ENCODE measurements at regions not wholly inside any gene's neighbourhood (a gene's known extent, or its start where the extent isn't known, plus 50 kb on each side); places are given as distances from the start of the nearest gene placed in this dataset.

DNA sequence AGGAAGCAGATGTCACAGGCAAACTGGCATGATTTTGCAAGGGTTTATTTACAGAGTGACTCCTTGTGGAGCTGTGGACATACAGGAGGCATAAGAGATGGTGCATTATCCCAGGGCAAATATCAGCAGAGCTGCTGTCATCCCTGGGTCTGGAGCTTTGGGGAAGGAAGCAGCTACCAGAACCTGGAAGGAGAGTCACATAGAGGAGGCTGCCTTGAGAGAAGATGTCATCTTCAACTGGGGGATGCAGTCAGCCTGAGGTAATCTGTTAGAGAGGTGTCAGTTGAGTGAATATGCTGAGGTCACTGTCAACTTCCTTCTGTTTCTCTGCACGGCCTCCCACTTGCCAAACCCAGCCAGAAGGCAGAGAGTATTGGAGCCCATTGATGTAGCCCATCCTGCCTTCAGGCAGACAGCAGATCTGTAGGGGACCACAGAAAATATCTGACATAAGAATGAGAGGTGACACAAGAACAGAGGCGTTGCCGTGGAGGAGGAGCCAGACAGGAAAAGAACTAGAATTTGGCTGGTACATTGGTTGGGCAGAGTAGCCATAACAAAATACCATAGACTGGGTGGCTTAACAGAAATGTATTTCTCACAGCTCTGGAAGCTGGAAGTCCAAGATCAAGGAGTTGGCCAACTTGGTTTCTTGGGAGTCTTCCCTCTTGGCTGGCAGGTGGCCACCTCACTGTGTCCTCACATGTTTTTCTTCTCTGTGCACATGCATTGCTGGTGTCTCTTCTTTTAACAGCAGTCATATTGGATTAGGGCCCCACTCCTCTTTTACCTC is 102.8 kb downstream of the SNX18 start:
- Histone ChIP-seq H3K27ac (ENCODE audit: low read depth, low read length) (no peak overlapping the region), H3K4me3 (ENCODE audit: low read depth, low read length) (no peak overlapping the region), H3K27me3 (ENCODE audit: control insufficient read depth, insufficient read depth, low read length) (no peaks in the 10 kb centered on the region), H3K4me1 (ENCODE audit: control insufficient read depth, insufficient read depth, low read length) (no peaks in the 10 kb centered on the region; the same call in 1 of the 2 replicates), H3K36me3 (ENCODE audit: control insufficient read depth, insufficient read depth, low read length) (no peaks in the 10 kb centered on the region), H3K9ac (ENCODE audit: low read depth, low read length) (no peak overlapping the region), H3K9me3 (ENCODE audit: control insufficient read depth, insufficient read depth, low read length) (no peaks in the 10 kb centered on the region)

DNA sequence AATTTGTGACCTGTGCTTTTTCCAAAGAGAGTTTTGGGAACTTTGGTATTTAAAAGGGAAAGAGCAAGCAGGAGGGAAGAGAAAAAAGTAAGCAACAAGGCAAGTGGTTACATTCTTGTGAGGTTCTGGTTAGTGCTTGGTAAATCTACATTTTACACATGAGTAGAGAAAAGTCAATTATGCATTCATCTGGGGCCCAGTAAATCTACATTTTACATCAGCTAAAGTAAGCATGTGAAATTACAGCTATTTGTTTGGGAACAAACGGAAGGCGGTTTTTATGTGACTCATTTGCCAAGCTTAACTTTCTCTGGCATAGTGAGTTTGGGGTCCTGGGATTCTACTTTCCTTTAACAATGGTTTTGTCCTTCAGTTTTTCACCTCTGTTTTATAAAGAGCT is 102.2 kb downstream of the SNX18 start:
- no peaks in the 10 kb centered on the region; the same call in 1 of the 2 replicates for H3K4me1 ChIP-seq (ENCODE audit: control insufficient read depth, insufficient read depth, low read length)

DNA sequence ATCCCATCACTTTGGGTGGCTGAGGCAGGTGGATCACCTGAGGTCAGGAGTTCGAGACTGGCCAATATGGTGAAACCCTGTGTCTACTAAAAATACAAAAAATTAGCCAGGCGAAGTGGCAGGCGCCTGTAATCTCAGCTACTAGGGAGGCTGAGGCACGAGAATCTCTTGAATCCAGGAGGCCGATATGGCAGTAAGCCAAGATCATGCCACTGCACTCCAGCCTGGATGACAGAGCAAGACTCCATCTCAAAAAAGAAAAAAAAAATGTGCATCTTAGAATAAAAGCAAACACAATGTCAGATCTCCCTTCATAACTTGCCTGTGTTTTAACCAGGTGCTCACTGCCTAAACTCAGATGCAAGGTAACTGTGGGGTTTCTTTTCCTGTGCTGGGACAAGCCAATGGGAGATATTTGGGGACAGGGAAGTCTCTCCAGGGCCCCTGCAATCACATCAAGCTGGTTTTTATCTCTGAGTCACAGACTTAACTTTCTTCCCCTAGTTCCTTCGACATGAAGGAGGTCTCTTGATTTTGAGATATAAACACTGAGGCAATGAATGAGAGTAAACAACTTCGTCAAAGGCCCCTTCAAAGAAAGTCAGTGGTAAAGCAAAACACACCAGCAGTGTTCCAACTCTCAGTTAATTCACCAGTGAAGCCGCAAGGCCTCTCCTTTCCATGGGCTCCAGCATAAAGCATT is 99.1 kb downstream of the SNX18 start:
- no peaks in the 10 kb centered on the region for H3K27me3 ChIP-seq (ENCODE audit: control insufficient read depth, insufficient read depth, low read length)
- no peaks in the 10 kb centered on the region for H3K36me3 ChIP-seq (ENCODE audit: control insufficient read depth, insufficient read depth, low read length)
- H3K4me1 ChIP-seq (ENCODE audit: control insufficient read depth, insufficient read depth, low read length) = no peaks in the 10 kb centered on the region; the same call in 1 of the 2 replicates
- no peaks in the 10 kb centered on the region for H3K9me3 ChIP-seq (ENCODE audit: control insufficient read depth, insufficient read depth, low read length)
- H3K9ac ChIP-seq (ENCODE audit: low read depth, low read length) = no peak overlapping the region
- H3K4me3 ChIP-seq (ENCODE audit: low read depth, low read length) = no peak overlapping the region
- H3K27ac ChIP-seq (ENCODE audit: low read depth, low read length) = no peak overlapping the region

More for the DNA sequence above, 102.2 kb downstream of the SNX18 start:
- Histone ChIP-seq H3K27me3 (ENCODE audit: control insufficient read depth, insufficient read depth, low read length) (no peaks in the 10 kb centered on the region), H3K4me3 (ENCODE audit: low read depth, low read length) (no peak overlapping the region), H3K36me3 (ENCODE audit: control insufficient read depth, insufficient read depth, low read length) (no peaks in the 10 kb centered on the region), H3K9ac (ENCODE audit: low read depth, low read length) (no peak overlapping the region), H3K27ac (ENCODE audit: low read depth, low read length) (no peak overlapping the region), H3K9me3 (ENCODE audit: control insufficient read depth, insufficient read depth, low read length) (no peaks in the 10 kb centered on the region)

DNA sequence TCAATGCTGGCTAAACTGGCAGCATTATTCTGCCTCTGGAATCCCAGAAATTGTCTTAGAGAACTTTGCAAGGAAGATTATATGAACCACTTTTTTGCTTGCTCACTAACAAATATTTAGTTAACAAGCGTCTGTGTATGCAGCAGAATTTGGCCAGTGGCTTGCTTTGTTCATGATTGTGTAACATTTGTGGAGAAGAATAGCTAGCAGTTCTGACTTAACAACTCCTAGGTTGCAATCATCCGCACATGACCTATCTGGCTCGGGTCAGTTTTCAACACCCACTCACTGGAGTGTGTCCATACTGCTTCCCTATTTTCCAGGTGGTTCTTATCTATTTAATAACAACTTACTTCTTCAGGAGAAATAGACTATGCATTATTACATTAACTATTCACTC is 98.5 kb downstream of the SNX18 start:
- Histone ChIP-seq H3K27ac (ENCODE audit: low read depth, low read length) (no peak overlapping the region), H3K36me3 (ENCODE audit: control insufficient read depth, insufficient read depth, low read length) (no peaks in the 10 kb centered on the region), H3K27me3 (ENCODE audit: control insufficient read depth, insufficient read depth, low read length) (no peaks in the 10 kb centered on the region), H3K4me3 (ENCODE audit: low read depth, low read length) (no peak overlapping the region), H3K4me1 (ENCODE audit: control insufficient read depth, insufficient read depth, low read length) (no peaks in the 10 kb centered on the region; the same call in 1 of the 2 replicates), H3K9ac (ENCODE audit: low read depth, low read length) (no peak overlapping the region), H3K9me3 (ENCODE audit: control insufficient read depth, insufficient read depth, low read length) (no peaks in the 10 kb centered on the region)

DNA sequence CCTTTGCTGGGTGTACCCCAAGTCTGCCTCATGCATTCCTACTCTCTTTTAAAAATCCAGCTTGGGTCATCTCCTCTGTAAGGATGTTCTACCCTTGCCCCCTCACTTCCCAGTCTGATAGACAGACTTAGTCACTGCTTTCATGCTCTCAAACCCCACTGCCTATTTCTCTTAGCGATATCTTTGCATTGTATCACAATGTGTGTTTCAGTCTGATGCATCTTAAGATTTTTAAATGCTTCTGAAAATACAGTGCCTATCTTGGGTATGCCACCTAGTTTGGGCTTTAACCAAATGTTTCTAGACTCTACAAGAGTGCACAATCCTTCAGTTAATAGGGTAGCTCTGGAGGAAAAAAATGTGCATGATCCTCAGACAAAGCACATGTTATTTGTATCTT is 97.8 kb downstream of the SNX18 start:
- H3K27ac ChIP-seq (ENCODE audit: low read depth, low read length) = no peak overlapping the region
- H3K4me1 ChIP-seq (ENCODE audit: control insufficient read depth, insufficient read depth, low read length) = no peaks in the 10 kb centered on the region; the same call in 1 of the 2 replicates
- no peak overlapping the region for H3K4me3 ChIP-seq (ENCODE audit: low read depth, low read length)
- no peaks in the 10 kb centered on the region for H3K27me3 ChIP-seq (ENCODE audit: control insufficient read depth, insufficient read depth, low read length)
- no peaks in the 10 kb centered on the region for H3K36me3 ChIP-seq (ENCODE audit: control insufficient read depth, insufficient read depth, low read length)
- no peak overlapping the region for H3K9ac ChIP-seq (ENCODE audit: low read depth, low read length)
- no peaks in the 10 kb centered on the region for H3K9me3 ChIP-seq (ENCODE audit: control insufficient read depth, insufficient read depth, low read length)

DNA sequence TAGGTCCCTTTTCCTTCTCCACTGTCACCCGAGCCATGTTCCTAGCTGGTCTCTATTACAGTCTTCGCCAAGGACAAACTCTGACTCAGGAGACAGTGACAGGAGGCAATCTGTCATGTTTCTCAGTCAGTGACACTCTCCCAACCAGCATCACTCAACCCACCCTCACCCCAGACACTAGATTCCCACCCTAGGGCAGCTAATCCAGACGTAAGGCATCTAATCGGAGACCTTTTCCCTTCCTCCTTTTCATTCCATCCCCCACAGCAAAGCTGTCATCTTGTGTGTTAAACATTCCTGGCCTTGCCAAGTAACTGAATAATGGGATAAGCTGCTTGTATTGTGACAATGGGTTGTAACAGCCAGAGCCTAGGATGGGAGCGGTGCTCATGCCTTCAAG is 95.2 kb downstream of the SNX18 start:
- Histone ChIP-seq H3K9ac (ENCODE audit: low read depth, low read length) (no peak overlapping the region), H3K9me3 (ENCODE audit: control insufficient read depth, insufficient read depth, low read length) (no peaks in the 10 kb centered on the region), H3K27me3 (ENCODE audit: control insufficient read depth, insufficient read depth, low read length) (no peaks in the 10 kb centered on the region)

DNA sequence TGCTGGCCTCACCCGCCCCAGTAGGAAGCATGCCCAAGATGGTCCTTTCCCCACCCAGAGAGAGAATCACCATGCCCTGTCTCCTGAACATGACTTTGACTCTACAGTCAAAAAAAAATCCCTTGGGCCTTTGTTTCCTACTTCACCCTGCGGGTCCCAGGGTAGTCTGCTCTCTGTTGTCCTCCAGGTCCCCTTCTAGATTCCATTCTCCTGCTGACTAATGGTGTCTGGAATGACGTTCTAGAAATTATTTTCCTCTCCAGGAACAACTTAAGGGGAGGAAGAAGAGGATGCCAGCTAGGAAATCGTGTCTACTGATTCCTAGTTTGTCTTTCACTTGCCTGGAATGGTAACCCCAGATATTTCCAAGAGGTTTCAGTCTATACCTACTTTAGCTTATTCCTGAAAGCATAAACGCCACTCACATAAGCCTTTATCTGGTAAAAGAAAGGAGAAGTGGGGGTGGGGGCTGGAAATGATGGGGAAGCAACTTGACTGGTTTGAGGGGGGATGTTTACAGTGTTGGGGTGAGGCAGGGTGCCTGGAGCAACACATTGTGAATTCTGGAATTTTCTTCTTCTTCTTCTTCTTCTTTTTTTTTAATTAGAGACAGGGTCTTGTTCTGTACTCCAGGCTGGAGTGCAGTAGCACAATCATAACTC is 93.9 kb downstream of the SNX18 start:
- no peak overlapping the region for H3K4me3 ChIP-seq (ENCODE audit: low read depth, low read length)
- no peaks in the 10 kb centered on the region for H3K36me3 ChIP-seq (ENCODE audit: control insufficient read depth, insufficient read depth, low read length)
- no peaks in the 10 kb centered on the region for H3K4me1 ChIP-seq (ENCODE audit: control insufficient read depth, insufficient read depth, low read length)
- no peaks in the 10 kb centered on the region for H3K27me3 ChIP-seq (ENCODE audit: control insufficient read depth, insufficient read depth, low read length)
- no peaks in the 10 kb centered on the region for H3K9me3 ChIP-seq (ENCODE audit: control insufficient read depth, insufficient read depth, low read length)
- H3K9ac ChIP-seq (ENCODE audit: low read depth, low read length) = no peak overlapping the region
- H3K27ac ChIP-seq (ENCODE audit: low read depth, low read length) = no peak overlapping the region

More for the DNA sequence above, 95.2 kb downstream of the SNX18 start:
- Histone ChIP-seq H3K27ac (ENCODE audit: low read depth, low read length) (no peak overlapping the region), H3K4me3 (ENCODE audit: low read depth, low read length) (no peak overlapping the region), H3K4me1 (ENCODE audit: control insufficient read depth, insufficient read depth, low read length) (no peaks in the 10 kb centered on the region), H3K36me3 (ENCODE audit: control insufficient read depth, insufficient read depth, low read length) (no peaks in the 10 kb centered on the region)

DNA sequence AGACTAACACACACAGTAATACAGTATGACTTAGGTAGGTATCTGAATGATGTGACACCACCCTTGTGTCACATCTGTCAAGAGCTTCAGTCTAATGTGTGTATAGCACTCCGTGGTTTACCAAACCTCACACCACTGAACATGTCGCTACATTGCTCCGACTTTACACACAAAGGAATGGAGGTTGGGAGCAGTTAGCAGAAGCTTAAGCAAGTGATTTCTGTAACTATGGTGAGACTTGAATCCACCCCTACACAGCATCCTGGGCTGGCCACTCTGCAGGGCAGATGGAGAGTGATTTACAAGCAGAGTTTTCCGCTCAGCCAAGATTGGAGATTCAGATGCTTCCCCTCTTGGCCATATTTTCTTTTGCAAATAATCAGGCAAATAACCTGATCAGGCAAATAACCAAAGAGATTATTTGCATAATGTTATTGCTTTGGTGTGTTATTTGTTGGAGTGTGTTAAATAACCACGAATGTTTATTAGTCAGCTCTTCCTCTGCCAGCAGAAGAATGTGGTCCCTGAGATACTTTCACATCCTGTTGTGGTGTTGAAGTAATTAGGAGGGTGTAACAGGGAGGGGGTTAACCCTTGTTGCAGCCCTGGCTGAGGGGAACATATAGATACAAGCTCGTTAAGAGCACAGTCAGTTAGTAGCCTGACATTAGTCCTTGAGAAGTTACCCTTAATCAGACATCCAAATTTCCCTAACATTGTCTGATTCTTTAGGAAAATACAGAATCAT is 92.8 kb downstream of the SNX18 start:
- Histone ChIP-seq H3K9me3 (ENCODE audit: control insufficient read depth, insufficient read depth, low read length) (no peaks in the 10 kb centered on the region), H3K4me1 (ENCODE audit: control insufficient read depth, insufficient read depth, low read length) (no peaks in the 10 kb centered on the region), H3K9ac (ENCODE audit: low read depth, low read length) (no peak overlapping the region), H3K27me3 (ENCODE audit: control insufficient read depth, insufficient read depth, low read length) (no peaks in the 10 kb centered on the region), H3K36me3 (ENCODE audit: control insufficient read depth, insufficient read depth, low read length) (no peaks in the 10 kb centered on the region), H3K4me3 (ENCODE audit: low read depth, low read length) (no peak overlapping the region), H3K27ac (ENCODE audit: low read depth, low read length) (no peak overlapping the region)

DNA sequence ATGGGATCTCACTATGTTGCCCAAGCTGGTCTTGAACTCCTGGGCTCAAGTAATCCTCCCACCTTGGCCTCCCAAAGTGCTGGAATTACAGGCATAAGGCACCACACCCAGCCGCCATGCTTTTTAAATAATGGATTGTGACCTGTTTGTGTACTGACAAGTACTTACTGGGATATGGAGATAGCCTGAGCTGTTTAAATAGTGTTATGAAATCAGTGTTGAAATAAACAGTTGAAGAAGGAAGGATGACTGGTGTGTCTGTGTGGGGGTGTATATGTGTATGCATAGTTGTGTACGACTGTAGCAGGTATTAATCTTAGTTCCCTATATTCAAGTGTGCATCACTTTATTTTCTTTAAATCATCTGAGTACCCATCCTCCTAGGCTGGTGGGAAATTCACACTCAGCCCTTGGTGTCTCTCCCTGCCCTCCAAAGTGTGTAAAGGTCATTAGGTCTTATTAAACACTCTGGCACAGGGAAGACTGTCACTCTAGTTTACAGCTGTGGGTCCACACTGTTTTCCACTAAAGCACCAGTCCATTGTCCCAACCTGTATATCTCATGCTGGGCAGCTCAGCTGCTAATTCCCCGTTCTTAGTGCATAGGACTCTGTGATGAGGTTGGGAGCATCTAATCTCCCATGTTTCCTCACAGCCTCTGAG is 91.0 kb downstream of the SNX18 start:
- Histone ChIP-seq H3K36me3 (ENCODE audit: control insufficient read depth, insufficient read depth, low read length) (no peaks in the 10 kb centered on the region), H3K9ac (ENCODE audit: low read depth, low read length) (no peak overlapping the region), H3K27me3 (ENCODE audit: control insufficient read depth, insufficient read depth, low read length) (no peaks in the 10 kb centered on the region), H3K27ac (ENCODE audit: low read depth, low read length) (no peak overlapping the region), H3K4me1 (ENCODE audit: control insufficient read depth, insufficient read depth, low read length) (no peaks in the 10 kb centered on the region), H3K9me3 (ENCODE audit: control insufficient read depth, insufficient read depth, low read length) (no peaks in the 10 kb centered on the region), H3K4me3 (ENCODE audit: low read depth, low read length) (no peak overlapping the region)

DNA sequence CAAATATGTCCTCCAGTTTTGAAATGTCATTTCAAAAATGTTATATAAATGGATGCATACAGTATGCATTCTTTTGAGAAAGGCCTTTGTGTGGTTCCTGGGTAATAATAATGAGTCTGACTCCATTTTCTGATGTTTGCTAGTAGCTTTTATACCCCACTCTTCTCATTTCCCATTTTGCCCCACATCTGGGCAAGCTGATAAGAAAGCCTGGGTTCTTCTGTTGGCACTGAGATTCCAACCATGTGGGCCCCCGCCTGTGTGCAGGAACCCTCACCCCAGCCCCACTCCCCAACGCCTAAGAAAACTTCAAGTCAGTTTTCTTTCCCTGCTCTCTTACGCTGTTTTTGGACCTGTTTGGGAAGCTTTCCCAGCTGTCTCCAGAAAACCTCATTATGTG is 89.4 kb downstream of the SNX18 start:
- Histone ChIP-seq H3K4me3 (ENCODE audit: low read depth, low read length) (no peak overlapping the region), H3K9me3 (ENCODE audit: control insufficient read depth, insufficient read depth, low read length) (no peaks in the 10 kb centered on the region), H3K4me1 (ENCODE audit: control insufficient read depth, insufficient read depth, low read length) (no peaks in the 10 kb centered on the region), H3K36me3 (ENCODE audit: control insufficient read depth, insufficient read depth, low read length) (no peaks in the 10 kb centered on the region), H3K9ac (ENCODE audit: low read depth, low read length) (no peak overlapping the region), H3K27me3 (ENCODE audit: control insufficient read depth, insufficient read depth, low read length) (no peaks in the 10 kb centered on the region), H3K27ac (ENCODE audit: low read depth, low read length) (no peak overlapping the region)

Measured in HUES48 (cell line).